ENCODE measurements at regions not wholly inside any gene's neighbourhood (a gene's known extent, or its start where the extent isn't known, plus 50 kb on each side); places are given as distances from the start of the nearest gene placed in this dataset.

GRCh38 chr5:6163913-6164312, 214.4 kb downstream of the MED10 start:
- CTCF ChIA-PET, result no interaction called here
- DNase-seq (ENCODE audit: low spot score) (no peak), ATAC-seq (no peak)
- Mint-ChIP-seq H3K36me3 (no peaks in the 10 kb centered on the region), H3K27me3 (ENCODE audit: low read depth) (no peaks in the 10 kb centered on the region; the same call in 1 of the 2 replicates), H3K9me3 (no peaks in the 10 kb centered on the region), H3K4me1 (peaks cover 31% of the 10 kb centered on the region), H3K4me3 (no peak overlapping the region), H3K27ac (no peak overlapping the region)
- TF ChIP-seq ATF1 (CRISPR knock-in tag; IDR thresholded peaks at IDR 0.05), result no peak
- no peak for TF ChIP-seq JUN (CRISPR knock-in tag; IDR thresholded peaks at IDR 0.05)
- TF ChIP-seq ZNF532 (CRISPR knock-in tag; IDR thresholded peaks at IDR 0.05; ENCODE audit: borderline replicate concordance), result no peak
- TF ChIP-seq ZNF671 (CRISPR knock-in tag; IDR thresholded peaks at IDR 0.05), result no peak
- TF ChIP-seq AR (CRISPR knock-in tag; IDR thresholded peaks at IDR 0.05), result no peak
- TF ChIP-seq MXD4 (CRISPR knock-in tag; IDR thresholded peaks at IDR 0.05; ENCODE audit: borderline replicate concordance), result no peak
- TF ChIP-seq ZBTB21 (CRISPR knock-in tag; IDR thresholded peaks at IDR 0.05; ENCODE audit: borderline replicate concordance), result no peak
- no peak for TF ChIP-seq NFE2L1 (CRISPR knock-in tag; IDR thresholded peaks at IDR 0.05)
- TF ChIP-seq MLX (CRISPR knock-in tag; IDR thresholded peaks at IDR 0.05), result no peak
- TF ChIP-seq MYBL2 (CRISPR knock-in tag; IDR thresholded peaks at IDR 0.05), result no peak
- no peak for TF ChIP-seq SMAD4 (CRISPR knock-in tag; IDR thresholded peaks at IDR 0.05)
- POLR2A ChIA-PET, result no interaction called here

DNA sequence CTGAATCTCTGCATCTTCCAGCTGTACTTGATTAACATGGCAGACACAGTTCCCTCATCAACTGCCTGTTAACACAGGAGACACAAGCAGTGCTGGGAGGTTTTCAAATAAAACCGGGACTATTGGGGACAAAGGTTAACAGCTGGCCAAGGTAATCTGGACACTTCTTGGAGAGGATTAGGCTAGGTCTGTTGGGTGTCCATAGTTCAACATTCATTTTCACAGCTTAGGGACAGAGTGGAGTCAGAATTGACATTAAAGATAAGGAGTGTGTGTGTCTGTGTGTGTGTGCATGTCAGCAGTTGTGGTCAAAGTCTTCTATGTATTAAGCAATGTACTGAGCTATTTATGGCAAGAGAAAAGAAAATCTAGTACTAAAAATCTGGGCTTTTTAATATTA, 216.2 kb downstream of the MED10 start:
- no peak overlapping the region for H3K4me3 Mint-ChIP-seq
- DNase-seq (ENCODE audit: low spot score) (no peak), ATAC-seq (no peak)
- no peaks in the 10 kb centered on the region for H3K9me3 Mint-ChIP-seq
- H3K27me3 Mint-ChIP-seq (ENCODE audit: low read depth), result no peaks in the 10 kb centered on the region; the same call in 1 of the 2 replicates
- H3K27ac Mint-ChIP-seq, result no peak overlapping the region
- no peak for TF ChIP-seq E2F5 (CRISPR knock-in tag; IDR thresholded peaks at IDR 0.05)
- TF ChIP-seq TEAD1 (CRISPR knock-in tag; IDR thresholded peaks at IDR 0.05), result no peak
- TF ChIP-seq JUN (CRISPR knock-in tag; IDR thresholded peaks at IDR 0.05), result no peak
- TF ChIP-seq SOX15 (CRISPR knock-in tag; IDR thresholded peaks at IDR 0.05), result no peak
- no peak for TF ChIP-seq MXD4 (CRISPR knock-in tag; IDR thresholded peaks at IDR 0.05; ENCODE audit: borderline replicate concordance)
- no peak for TF ChIP-seq HMGXB4 (CRISPR knock-in tag; IDR thresholded peaks at IDR 0.05)
- TF ChIP-seq, protein P1, sequence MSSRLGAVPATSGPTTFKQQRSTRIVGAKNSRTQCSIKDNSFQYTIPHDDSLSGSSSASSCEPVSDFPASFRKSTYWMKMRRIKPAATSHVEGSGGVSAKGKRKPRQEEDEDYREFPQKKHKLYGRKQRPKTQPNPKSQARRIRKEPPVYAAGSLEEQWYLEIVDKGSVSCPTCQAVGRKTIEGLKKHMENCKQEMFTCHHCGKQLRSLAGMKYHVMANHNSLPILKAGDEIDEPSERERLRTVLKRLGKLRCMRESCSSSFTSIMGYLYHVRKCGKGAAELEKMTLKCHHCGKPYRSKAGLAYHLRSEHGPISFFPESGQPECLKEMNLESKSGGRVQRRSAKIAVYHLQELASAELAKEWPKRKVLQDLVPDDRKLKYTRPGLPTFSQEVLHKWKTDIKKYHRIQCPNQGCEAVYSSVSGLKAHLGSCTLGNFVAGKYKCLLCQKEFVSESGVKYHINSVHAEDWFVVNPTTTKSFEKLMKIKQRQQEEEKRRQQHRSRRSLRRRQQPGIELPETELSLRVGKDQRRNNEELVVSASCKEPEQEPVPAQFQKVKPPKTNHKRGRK (CRISPR knock-in tag; IDR thresholded peaks at IDR 0.05; ENCODE audit: borderline replicate concordance), result no peak
- no peak for TF ChIP-seq CBFB (CRISPR knock-in tag; IDR thresholded peaks at IDR 0.05; ENCODE audit: low read depth)
- no peak for TF ChIP-seq CREB1 (CRISPR knock-in tag; IDR thresholded peaks at IDR 0.05)
- no peak for TF ChIP-seq ZNF232 (CRISPR knock-in tag; IDR thresholded peaks at IDR 0.05)
- TF ChIP-seq, protein P2, sequence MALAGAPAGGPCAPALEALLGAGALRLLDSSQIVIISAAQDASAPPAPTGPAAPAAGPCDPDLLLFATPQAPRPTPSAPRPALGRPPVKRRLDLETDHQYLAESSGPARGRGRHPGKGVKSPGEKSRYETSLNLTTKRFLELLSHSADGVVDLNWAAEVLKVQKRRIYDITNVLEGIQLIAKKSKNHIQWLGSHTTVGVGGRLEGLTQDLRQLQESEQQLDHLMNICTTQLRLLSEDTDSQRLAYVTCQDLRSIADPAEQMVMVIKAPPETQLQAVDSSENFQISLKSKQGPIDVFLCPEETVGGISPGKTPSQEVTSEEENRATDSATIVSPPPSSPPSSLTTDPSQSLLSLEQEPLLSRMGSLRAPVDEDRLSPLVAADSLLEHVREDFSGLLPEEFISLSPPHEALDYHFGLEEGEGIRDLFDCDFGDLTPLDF (CRISPR knock-in tag; IDR thresholded peaks at IDR 0.05), result no peak
- no peak for TF ChIP-seq ZNF138 (CRISPR knock-in tag; conservative IDR thresholded peaks at IDR 0.05)
- TF ChIP-seq ZNF416 (CRISPR knock-in tag; IDR thresholded peaks at IDR 0.05), result no peak
- ChIA-PET POLR2A (interaction anchor here (0.5 kb wide), 1 partner anchor 326 kb away, joined by 4 read pairs; no protein-coding TSS in a partner anchor), CTCF (no interaction called here)
- H3K4me1 Mint-ChIP-seq, result peaks cover 31% of the 10 kb centered on the region
- H3K36me3 Mint-ChIP-seq, result no peaks in the 10 kb centered on the region
